Activated T-helper 2 cell treated with anti-CD3 and anti-CD28 coated beads, Interferon-gamma antibody, Interleukin-2, Interleukin-4, amounts not matched to agents 10 μg/mL and 5 μg/mL and 100 μg/mL, durations not matched to agents 14 hours and 24 hours and 36 hours (primary cell): ENCODE measurements at regions not wholly inside any gene's neighbourhood (a gene's known extent, or its start where the extent isn't known, plus 50 kb on each side); places are given as distances from the start of the nearest gene placed in this dataset.

Experiments
- DNase-seq: peaks from one replicate; pipeline ENCODE4 v3.0.0; 2021; ENCODE audit warnings: low spot score
- H3K27ac Mint-ChIP-seq: one replicate; pipeline ENCODE4 v1.8.0; 2021; ENCODE audit warnings: mixed read lengths
- H3K27me3 Mint-ChIP-seq: one replicate; pipeline ENCODE4 v1.8.0; 2021; ENCODE audit warnings: low read depth, mixed read lengths
- H3K36me3 Mint-ChIP-seq: one replicate; pipeline ENCODE4 v1.8.0; 2021; ENCODE audit warnings: low read depth, mixed read lengths
- H3K4me1 Mint-ChIP-seq: one replicate; pipeline ENCODE4 v1.8.0; 2021; ENCODE audit warnings: low read depth, mixed read lengths
- H3K4me3 Mint-ChIP-seq: one replicate; pipeline ENCODE4 v1.8.0; 2021; ENCODE audit warnings: low read depth, mild to moderate bottlenecking, moderate library complexity, mixed read lengths
- H3K9me3 Mint-ChIP-seq: one replicate; pipeline ENCODE4 v1.8.0; 2021; ENCODE audit warnings: mixed read lengths
- intact Hi-C: fragments of 100-400 bp; cut with micrococcal nuclease; formaldehyde crosslinking; loops from one replicate; pipeline ENCODE4 v1.15.1; 2023

DNA sequence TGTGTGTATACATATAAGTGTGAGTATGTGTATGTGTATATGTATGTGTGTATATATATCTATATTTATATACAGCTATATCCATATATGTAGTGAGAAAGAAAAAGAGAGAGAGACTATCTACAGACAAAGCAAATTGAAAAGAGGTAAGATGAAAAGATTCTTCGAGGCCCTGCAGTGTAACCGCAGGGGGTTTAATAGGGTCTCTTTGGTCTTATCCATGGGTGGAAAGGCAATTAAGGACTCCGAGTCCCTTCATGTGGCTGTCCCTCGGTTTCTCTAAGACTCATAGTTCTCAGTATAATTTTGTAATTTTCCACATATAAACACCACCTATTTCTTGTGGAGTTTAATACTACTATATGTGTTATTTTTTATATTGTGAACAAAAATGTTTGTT lies 50.6 kb upstream of the JAZF1 start:
- no peaks in the 10 kb centered on the region for H3K36me3 Mint-ChIP-seq
- no peaks in the 10 kb centered on the region for H3K9me3 Mint-ChIP-seq
- no peaks in the 10 kb centered on the region for H3K4me1 Mint-ChIP-seq
- H3K27ac Mint-ChIP-seq: no peak overlapping the region
- peaks cover 42% of the 10 kb centered on the region for H3K27me3 Mint-ChIP-seq
- intact Hi-C loops: no loop called here
- DNase-seq: no peak
- H3K4me3 Mint-ChIP-seq: no peak overlapping the region

DNA sequence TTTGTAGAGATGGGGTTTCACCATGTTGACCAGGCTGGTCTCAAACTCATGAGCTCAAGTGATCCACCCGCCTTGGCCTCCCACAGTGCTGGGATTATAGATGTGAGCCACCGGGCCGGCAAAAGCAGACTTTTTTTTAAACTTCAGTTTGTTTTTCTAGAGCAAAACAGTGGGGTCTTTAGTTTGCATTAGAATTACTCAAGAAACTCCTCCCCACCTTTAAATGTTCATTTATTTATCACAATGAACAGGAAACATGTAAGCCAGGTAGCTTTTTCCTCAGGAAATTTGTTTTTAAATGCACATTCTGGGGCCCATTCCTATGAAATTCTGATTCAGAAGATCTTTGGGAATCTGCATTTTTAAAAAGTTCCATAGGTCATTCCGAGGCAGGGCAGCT lies 56.0 kb upstream of the JAZF1 start:
- intact Hi-C loops: no loop called here
- Mint-ChIP-seq H3K27ac (no peak overlapping the region), H3K9me3 (no peaks in the 10 kb centered on the region), H3K27me3 (peaks cover 68% of the 10 kb centered on the region), H3K4me3 (no peak overlapping the region), H3K36me3 (no peaks in the 10 kb centered on the region), H3K4me1 (peaks cover 9% of the 10 kb centered on the region)
- no peak for DNase-seq

DNA sequence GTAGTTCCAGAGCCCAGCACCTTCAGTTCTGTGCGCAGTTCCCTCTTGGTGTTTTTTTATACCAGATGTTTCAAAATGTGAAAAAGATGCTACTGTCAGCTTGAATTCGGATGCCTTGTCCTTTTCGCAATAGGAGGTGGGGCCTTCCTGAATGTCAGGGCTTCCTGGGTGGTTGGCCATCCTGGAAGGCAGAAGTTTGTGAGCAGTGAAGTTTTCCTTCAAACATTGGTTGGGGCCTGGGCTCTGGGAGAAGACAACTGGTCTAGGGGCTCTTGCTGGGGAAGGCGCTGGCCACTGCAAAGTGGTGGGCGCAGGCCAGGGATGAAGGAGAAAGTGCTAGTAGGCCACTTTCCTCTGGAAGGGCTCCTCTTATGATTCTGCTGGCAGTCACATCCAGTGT lies 56.8 kb upstream of the JAZF1 start:
- Mint-ChIP-seq H3K9me3 (no peaks in the 10 kb centered on the region), H3K36me3 (no peaks in the 10 kb centered on the region), H3K27ac (no peak overlapping the region), H3K27me3 (peaks cover 71% of the 10 kb centered on the region), H3K4me1 (peaks cover 9% of the 10 kb centered on the region), H3K4me3 (no peak overlapping the region)
- intact Hi-C loops: no loop called here
- DNase-seq: no peak

DNA sequence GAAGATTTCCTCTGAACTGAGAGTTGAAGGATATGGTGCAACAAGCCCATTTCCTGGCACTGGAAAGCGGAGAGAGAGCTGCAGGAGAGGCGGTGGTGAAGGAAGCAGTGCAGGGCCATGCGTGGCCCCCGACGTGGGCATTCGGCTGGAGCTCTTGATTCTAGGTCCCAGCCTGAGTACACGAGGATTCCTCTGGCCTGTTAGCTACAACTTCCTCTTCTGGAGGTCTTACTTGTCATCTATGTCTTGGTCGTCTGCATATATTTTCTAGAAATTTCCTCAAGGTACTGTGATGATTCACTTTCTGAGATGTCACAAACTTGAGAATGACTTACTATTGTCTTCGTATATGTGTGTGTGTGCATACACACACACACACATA lies 59.2 kb upstream of the JAZF1 start:
- no peak overlapping the region for H3K4me3 Mint-ChIP-seq
- intact Hi-C loops: loop anchor here (1.0 to 2.0 kb wide), 5 partner anchors 33 to 203 kb away; no protein-coding TSS in a partner anchor
- DNase-seq: no peak
- peaks cover 64% of the 10 kb centered on the region for H3K27me3 Mint-ChIP-seq
- H3K27ac Mint-ChIP-seq: no peak overlapping the region
- H3K36me3 Mint-ChIP-seq: no peaks in the 10 kb centered on the region
- H3K4me1 Mint-ChIP-seq: peaks cover 9% of the 10 kb centered on the region
- H3K9me3 Mint-ChIP-seq: no peaks in the 10 kb centered on the region

DNA sequence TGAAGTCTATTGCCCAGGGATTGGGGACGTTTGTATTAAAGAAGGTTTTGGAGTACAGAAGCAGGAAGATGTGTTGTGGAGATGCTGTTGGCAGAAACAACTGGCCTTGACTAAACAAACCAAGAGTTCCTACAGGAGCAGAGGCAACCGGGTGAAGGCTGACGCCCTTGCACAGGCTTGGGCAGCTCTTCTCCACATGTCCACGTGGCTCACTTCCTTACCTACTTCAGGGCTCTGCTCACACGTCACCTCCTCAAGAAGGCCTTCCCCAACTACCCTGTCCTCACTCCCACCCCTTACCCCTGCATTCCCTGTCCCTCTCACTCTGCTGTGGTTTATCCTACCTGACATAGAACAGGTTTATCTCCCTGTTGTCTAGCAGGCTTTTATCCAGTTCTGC lies 59.9 kb upstream of the JAZF1 start:
- Mint-ChIP-seq H3K27ac (no peak overlapping the region), H3K27me3 (peaks cover 58% of the 10 kb centered on the region), H3K9me3 (no peaks in the 10 kb centered on the region), H3K36me3 (no peaks in the 10 kb centered on the region), H3K4me3 (no peak overlapping the region), H3K4me1 (peaks cover 9% of the 10 kb centered on the region)
- intact Hi-C loops: no loop called here
- DNase-seq: no peak

DNA sequence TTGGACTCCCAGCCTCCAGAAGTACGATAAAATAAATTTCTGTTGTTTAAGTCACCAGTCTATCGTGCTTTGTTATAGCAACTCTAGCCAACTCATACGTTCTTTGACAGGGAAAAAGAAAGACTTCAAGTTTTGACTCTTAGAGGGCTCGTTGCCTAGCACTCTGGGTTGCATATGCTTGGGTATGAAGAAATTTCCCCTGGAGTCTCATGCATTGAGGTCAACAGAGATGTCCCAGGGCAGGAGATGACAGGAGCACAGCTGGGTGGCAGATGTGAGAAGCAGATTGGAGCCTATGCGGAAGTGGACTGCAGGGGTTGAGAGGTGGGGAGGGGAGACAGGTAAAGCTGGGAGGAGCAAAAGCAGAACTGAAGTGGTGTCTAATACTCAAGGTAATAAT lies 63.3 kb upstream of the JAZF1 start:
- H3K27ac Mint-ChIP-seq: no peak overlapping the region
- H3K4me1 Mint-ChIP-seq: peaks cover 9% of the 10 kb centered on the region
- no peak for DNase-seq
- peaks cover 48% of the 10 kb centered on the region for H3K27me3 Mint-ChIP-seq
- H3K36me3 Mint-ChIP-seq: no peaks in the 10 kb centered on the region
- no peak overlapping the region for H3K4me3 Mint-ChIP-seq
- intact Hi-C loops: no loop called here
- no peaks in the 10 kb centered on the region for H3K9me3 Mint-ChIP-seq

DNA sequence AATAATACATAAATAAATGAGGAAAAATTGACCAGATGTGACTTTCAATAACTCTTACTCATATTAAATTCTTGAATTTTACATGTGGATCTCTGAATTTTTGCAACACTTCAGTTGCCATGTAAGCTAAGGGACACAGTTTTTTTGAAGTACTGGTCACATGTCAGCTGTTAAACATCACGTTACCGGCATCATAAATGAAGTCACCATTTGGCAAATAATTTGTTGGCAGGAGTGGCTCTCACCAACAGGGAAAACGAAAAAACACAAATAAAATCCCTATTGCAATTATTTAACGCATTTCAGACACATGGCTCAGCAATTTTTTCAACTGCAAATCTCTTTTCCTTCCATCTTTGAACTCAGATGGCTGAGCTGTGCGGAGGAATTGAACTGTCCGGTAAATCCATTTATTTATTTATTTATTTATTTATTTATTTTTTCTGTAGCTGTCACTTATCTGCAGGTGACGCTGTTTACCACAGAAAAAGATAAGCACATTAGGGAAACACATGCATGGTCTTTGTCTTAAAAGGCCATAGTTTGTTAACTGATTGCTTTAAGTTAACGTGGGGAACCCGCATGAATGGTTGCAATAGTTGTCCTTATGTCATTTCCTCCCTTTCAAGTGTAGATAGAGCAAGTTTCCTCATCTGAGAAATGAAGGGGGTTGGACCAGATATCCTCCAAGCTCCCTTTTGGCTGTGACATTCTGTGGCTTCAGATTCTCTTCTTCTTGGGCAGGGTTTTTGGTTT lies 64.7 kb upstream of the JAZF1 start:
- Mint-ChIP-seq H3K27me3 (peaks cover 52% of the 10 kb centered on the region), H3K9me3 (no peaks in the 10 kb centered on the region), H3K27ac (no peak overlapping the region), H3K4me3 (no peak overlapping the region), H3K4me1 (no peaks in the 10 kb centered on the region), H3K36me3 (no peaks in the 10 kb centered on the region)
- DNase-seq: no peak
- intact Hi-C loops: no loop called here

DNA sequence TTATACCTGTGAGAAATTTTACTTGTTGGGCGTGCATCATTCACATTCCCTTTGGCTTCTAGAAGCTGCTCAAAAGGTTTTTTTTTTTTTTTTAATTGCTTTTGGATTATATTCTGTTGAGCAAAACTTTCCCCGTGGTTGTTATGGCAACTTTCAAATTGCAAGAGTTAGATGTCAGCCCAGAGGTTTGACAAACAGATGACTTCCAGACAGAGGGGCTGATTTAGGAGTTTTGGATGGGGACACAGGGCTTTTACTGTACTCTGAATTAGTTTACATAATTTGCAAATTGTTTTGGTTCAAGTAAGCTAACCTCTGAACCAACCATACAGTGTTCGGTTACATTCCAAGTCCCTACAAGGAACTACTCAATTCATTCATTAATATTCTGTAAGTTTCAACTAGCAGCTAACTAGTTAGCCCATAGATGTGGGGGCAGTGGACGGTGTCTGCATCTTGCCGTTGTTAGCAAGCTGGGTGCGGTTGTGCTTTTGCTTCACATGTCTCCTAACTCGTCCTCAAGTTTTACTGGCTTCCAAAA lies 66.4 kb upstream of the JAZF1 start:
- H3K36me3 Mint-ChIP-seq: no peaks in the 10 kb centered on the region
- DNase-seq: no peak
- no peak overlapping the region for H3K4me3 Mint-ChIP-seq
- H3K4me1 Mint-ChIP-seq: no peaks in the 10 kb centered on the region
- peaks cover 45% of the 10 kb centered on the region for H3K27me3 Mint-ChIP-seq
- no peak overlapping the region for H3K27ac Mint-ChIP-seq
- no peaks in the 10 kb centered on the region for H3K9me3 Mint-ChIP-seq
- intact Hi-C loops: no loop called here

DNA sequence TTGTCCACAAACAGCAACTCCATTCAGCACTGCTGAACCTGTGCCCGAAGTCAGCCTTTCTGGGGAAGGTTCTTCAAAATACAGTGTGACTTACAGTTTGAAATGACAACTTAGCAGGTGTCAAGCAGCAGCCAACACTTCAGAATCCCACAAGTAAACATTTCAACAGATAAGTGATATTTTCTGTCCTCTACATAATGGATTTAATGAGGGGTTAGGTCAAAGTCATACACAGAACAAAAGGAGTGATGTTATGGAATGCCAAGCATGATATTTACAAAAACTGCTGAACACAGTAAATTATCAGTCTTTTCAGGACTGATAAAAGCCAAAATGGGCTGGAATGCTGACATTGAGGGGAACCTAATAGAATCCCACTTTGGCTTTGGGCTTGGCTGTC lies 77.6 kb upstream of the JAZF1 start:
- Mint-ChIP-seq H3K4me1 (no peaks in the 10 kb centered on the region), H3K9me3 (no peaks in the 10 kb centered on the region), H3K4me3 (no peak overlapping the region), H3K36me3 (no peaks in the 10 kb centered on the region), H3K27ac (no peak overlapping the region), H3K27me3 (peaks cover 24% of the 10 kb centered on the region)
- intact Hi-C loops: no loop called here
- DNase-seq: no peak

DNA sequence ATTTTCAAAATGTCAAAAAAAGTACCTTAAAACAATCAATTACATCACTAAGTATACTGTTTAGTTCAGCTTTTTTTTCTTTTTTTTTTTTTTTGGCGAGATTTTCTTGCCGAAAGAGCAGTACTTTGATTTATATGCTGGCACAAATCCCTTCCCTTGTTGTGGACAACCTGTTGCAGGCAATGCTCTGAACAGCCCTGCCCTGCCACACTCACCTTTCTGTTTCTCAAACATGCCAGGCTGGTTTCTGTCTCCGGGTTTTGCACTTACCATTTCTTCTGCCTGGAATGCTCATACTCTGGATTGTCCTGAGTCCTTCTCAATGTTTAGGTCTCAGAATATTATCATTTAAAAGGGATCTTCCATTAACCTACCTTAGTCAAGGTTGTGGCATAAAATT lies 80.4 kb upstream of the JAZF1 start:
- Mint-ChIP-seq H3K9me3 (no peaks in the 10 kb centered on the region), H3K27ac (no peak overlapping the region), H3K4me1 (no peaks in the 10 kb centered on the region), H3K27me3 (peaks cover 31% of the 10 kb centered on the region), H3K4me3 (no peak overlapping the region), H3K36me3 (no peaks in the 10 kb centered on the region)
- intact Hi-C loops: no loop called here
- DNase-seq: no peak

DNA sequence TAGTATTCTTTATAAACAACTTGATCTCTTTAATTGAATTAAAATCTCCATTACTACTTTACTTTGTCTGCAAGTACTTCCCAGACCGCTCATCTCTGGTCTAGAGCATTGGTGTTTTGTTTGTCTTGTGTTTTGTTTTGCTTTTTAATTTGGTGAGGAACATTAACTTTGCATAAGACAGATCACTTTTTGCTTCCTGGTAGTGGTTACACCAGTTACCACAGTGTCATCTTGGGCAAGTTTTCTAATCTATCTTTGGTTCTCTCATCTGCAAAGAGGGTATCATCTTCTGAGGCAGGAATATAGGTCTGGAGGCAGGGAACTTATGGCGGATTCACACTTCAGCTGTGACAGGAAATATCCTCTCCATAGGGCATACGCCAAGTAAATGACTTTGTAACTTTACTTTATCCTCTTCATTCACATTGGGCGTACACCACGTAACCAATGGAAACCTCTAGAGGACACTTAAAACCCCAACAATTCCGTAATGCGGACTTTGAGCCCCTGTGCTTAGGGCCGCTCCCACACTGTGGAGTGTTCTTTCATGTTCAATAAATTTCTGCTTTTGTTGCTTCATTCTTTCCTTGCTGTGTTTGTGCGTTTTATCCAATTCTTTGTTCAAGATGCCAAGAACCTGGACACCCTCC lies 83.2 kb upstream of the JAZF1 start:
- H3K9me3 Mint-ChIP-seq: no peaks in the 10 kb centered on the region
- no peaks in the 10 kb centered on the region for H3K36me3 Mint-ChIP-seq
- DNase-seq: no peak
- no peaks in the 10 kb centered on the region for H3K4me1 Mint-ChIP-seq
- peaks cover 28% of the 10 kb centered on the region for H3K27me3 Mint-ChIP-seq
- H3K4me3 Mint-ChIP-seq: no peak overlapping the region
- intact Hi-C loops: no loop called here
- H3K27ac Mint-ChIP-seq: no peak overlapping the region

DNA sequence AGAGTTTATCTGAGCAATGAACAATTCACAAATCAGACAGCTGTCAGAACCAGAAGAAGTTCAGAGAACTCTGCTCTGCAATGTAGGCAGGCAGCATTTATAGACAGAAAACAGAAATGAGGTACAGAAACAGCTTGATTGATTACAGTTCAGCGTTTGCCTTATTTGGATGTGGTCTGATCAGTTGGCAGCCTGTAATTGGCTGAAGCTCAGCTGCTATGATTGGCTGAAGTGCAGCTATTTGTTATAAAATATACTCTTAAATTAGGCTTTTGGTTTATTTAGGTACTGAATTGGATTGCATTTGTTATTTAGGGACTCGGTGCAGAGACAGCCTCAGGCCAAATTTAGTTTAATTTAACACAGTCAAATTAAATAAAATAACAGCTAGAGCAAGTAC lies 85.8 kb upstream of the JAZF1 start:
- H3K27ac Mint-ChIP-seq: no peak overlapping the region
- H3K9me3 Mint-ChIP-seq: no peaks in the 10 kb centered on the region
- peaks cover 6% of the 10 kb centered on the region for H3K4me1 Mint-ChIP-seq
- H3K27me3 Mint-ChIP-seq: peaks cover 23% of the 10 kb centered on the region
- intact Hi-C loops: no loop called here
- no peak overlapping the region for H3K4me3 Mint-ChIP-seq
- DNase-seq: no peak
- H3K36me3 Mint-ChIP-seq: no peaks in the 10 kb centered on the region

DNA sequence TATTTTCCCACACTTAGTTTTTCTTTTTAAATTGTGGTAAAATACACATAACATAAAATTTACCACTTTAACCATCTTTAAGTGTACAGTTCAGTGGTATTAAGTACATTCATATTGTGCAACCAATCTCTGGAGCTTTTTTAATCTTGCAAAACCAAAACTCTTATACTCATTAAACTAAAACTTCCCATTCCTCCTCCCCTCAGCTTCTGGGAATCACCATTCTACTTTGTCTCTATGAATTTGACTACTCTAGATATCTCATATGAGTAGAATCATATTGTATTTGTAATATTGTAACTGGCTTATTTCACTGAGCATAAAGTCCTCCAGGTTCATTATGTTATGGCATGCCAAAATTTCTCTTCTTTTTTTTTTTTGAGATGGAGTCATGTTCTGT lies 86.4 kb upstream of the JAZF1 start:
- Mint-ChIP-seq H3K36me3 (no peaks in the 10 kb centered on the region), H3K4me3 (no peak overlapping the region), H3K9me3 (no peaks in the 10 kb centered on the region), H3K27ac (no peak overlapping the region), H3K4me1 (peaks cover 6% of the 10 kb centered on the region), H3K27me3 (peaks cover 27% of the 10 kb centered on the region)
- intact Hi-C loops: no loop called here
- DNase-seq: no peak
